ENCODE measurements at regions not wholly inside any gene's neighbourhood (a gene's known extent, or its start where the extent isn't known, plus 50 kb on each side); places are given as distances from the start of the nearest gene placed in this dataset.

GRCh38 chr20:12019715-12020114 is 102.0 kb downstream of the BTBD3 start:
- H3K27me3 ChIP-seq (ENCODE audit: control insufficient read depth in 2 of 2, insufficient read depth in 2 of 2, low read length in 2 of 2) = no peaks in the 10 kb centered on the region
- Mint-ChIP-seq H3K36me3 (peaks cover 0 to 4% (median 0%) of the 10 kb centered on the region in 5 donors), H3K9me3 (peaks cover 0 to 9% (median 0%) of the 10 kb centered on the region in 11 donors), H3K4me1 (peaks cover 0 to 2% (median 0%) of the 10 kb centered on the region in 7 donors), H3K4me3 (no peak overlapping the region), H3K27me3 (peaks cover 0 to 23% (median 8%) of the 10 kb centered on the region in 5 donors), H3K27ac (no peak overlapping the region)
- no peak overlapping the region for H3K4me3 ChIP-seq (ENCODE audit: low read length)
- ATAC-seq (no peak), DNase-seq (no peak)
- intact Hi-C loops (cut with micrococcal nuclease) = no loop called here
- H3K27ac ChIP-seq (ENCODE audit: low read depth, low read length) = no peak overlapping the region
- ChIA-PET POLR2A (no interaction called here), CTCF (no interaction called here)
- H3K36me3 ChIP-seq (ENCODE audit: control insufficient read depth in 2 of 3, insufficient read depth in 3 of 3, low read length in 3 of 3) = no peaks in the 10 kb centered on the region
- H3K9me3 ChIP-seq (ENCODE audit: control insufficient read depth in 2 of 3, low read length in 3 of 3) = no peaks in the 10 kb centered on the region
- no peaks in the 10 kb centered on the region for H3K4me1 ChIP-seq (ENCODE audit: control insufficient read depth in 2 of 2, insufficient read depth in 2 of 2, low read length in 2 of 2)

GRCh38 chr20:12020846-12021245 is 103.2 kb downstream of the BTBD3 start:
- ChIA-PET POLR2A (no interaction called here), CTCF (no interaction called here)
- H3K9me3 Mint-ChIP-seq = peaks cover 0 to 9% (median 0%) of the 10 kb centered on the region in 11 donors
- H3K27me3 ChIP-seq (ENCODE audit: control insufficient read depth in 2 of 2, insufficient read depth in 2 of 2, low read length in 2 of 2) = no peaks in the 10 kb centered on the region
- ATAC-seq = no peak
- H3K4me3 Mint-ChIP-seq = no peak overlapping the region
- peaks cover 0 to 4% (median 0%) of the 10 kb centered on the region in 5 donors for H3K36me3 Mint-ChIP-seq
- no peak for DNase-seq
- no peaks in the 10 kb centered on the region for H3K9me3 ChIP-seq (ENCODE audit: control insufficient read depth in 2 of 3, low read length in 3 of 3)
- H3K36me3 ChIP-seq (ENCODE audit: control insufficient read depth in 2 of 3, insufficient read depth in 3 of 3, low read length in 3 of 3) = no peaks in the 10 kb centered on the region
- peaks cover 0 to 2% (median 0%) of the 10 kb centered on the region in 7 donors for H3K4me1 Mint-ChIP-seq
- H3K4me3 ChIP-seq (ENCODE audit: low read length) = no peak overlapping the region
- H3K4me1 ChIP-seq (ENCODE audit: control insufficient read depth in 2 of 2, insufficient read depth in 2 of 2, low read length in 2 of 2) = no peaks in the 10 kb centered on the region
- H3K27me3 Mint-ChIP-seq = peaks cover 0 to 25% (median 11%) of the 10 kb centered on the region in 5 donors
- H3K27ac Mint-ChIP-seq = no peak overlapping the region
- intact Hi-C loops (cut with micrococcal nuclease) = no loop called here
- no peak overlapping the region for H3K27ac ChIP-seq (ENCODE audit: low read depth, low read length)

- ChIA-PET CTCF (no interaction called here), POLR2A (no interaction called here)
- no peaks in the 10 kb centered on the region for H3K27me3 ChIP-seq (ENCODE audit: control insufficient read depth in 2 of 2, insufficient read depth in 2 of 2, low read length in 2 of 2)
- Mint-ChIP-seq H3K36me3 (peaks cover 0 to 4% (median 0%) of the 10 kb centered on the region in 5 donors), H3K27ac (no peak overlapping the region), H3K4me1 (peaks cover 0 to 2% (median 0%) of the 10 kb centered on the region in 7 donors), H3K4me3 (no peak overlapping the region), H3K27me3 (peaks cover 0 to 25% (median 9%) of the 10 kb centered on the region in 5 donors), H3K9me3 (peaks cover 0 to 9% (median 2%) of the 10 kb centered on the region in 11 donors)
- H3K4me3 ChIP-seq (ENCODE audit: low read length) = no peak overlapping the region
- no peak for DNase-seq
- H3K9me3 ChIP-seq (ENCODE audit: control insufficient read depth in 2 of 3, low read length in 3 of 3) = no peaks in the 10 kb centered on the region
- no peak overlapping the region for H3K27ac ChIP-seq (ENCODE audit: low read depth, low read length)
- H3K36me3 ChIP-seq (ENCODE audit: control insufficient read depth in 2 of 3, insufficient read depth in 3 of 3, low read length in 3 of 3) = no peaks in the 10 kb centered on the region
- H3K4me1 ChIP-seq (ENCODE audit: control insufficient read depth in 2 of 2, insufficient read depth in 2 of 2, low read length in 2 of 2) = no peaks in the 10 kb centered on the region
- ATAC-seq = no peak
- intact Hi-C loops (cut with micrococcal nuclease) = no loop called here
Observed at GRCh38 chr20:12022126-12022525, 104.4 kb downstream of the BTBD3 start.

DNA sequence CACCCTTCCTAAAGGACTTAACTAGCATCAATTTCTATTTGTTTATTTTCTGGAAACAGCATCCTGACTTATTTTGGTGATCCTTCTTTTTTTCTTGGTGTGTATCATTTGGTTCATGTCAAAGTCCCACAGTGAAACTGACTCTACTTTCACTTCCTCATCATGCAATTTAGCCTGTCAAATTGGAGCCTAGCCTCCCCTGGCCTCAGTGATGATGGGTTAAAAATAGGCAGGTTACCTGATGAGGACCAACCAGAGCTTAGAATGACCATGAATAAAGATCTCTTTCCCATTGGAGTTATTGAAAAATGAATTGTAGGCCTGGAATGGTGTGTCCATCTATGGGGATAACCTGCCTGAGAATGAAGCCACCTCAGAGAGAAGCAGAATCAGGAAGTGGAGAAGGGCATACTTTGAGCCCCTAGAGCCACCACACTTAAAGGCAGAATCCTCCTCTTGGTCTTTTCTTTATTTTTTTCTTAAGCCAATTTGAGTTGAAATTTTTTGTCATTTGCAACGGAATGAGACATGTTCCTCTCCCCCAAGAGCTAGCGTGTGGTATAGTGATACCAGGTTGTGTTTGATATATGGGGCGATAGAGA is 105.6 kb downstream of the BTBD3 start:
- ChIA-PET CTCF (no interaction called here), POLR2A (interaction anchor here (0.6 kb wide), 1 partner anchor 327 kb away, joined by 3 read pairs; no protein-coding TSS in a partner anchor)
- H3K4me3 ChIP-seq (ENCODE audit: low read length) = no peak overlapping the region
- H3K27me3 Mint-ChIP-seq = peaks cover 0 to 19% (median 5%) of the 10 kb centered on the region in 5 donors
- no peak overlapping the region for H3K27ac ChIP-seq (ENCODE audit: low read depth, low read length)
- no peak overlapping the region for H3K4me3 Mint-ChIP-seq
- H3K27ac Mint-ChIP-seq = no peak overlapping the region
- H3K9me3 ChIP-seq (ENCODE audit: control insufficient read depth in 2 of 3, low read length in 3 of 3) = no peaks in the 10 kb centered on the region
- H3K4me1 ChIP-seq (ENCODE audit: control insufficient read depth in 2 of 2, insufficient read depth in 2 of 2, low read length in 2 of 2) = no peaks in the 10 kb centered on the region
- H3K36me3 ChIP-seq (ENCODE audit: control insufficient read depth in 2 of 3, insufficient read depth in 3 of 3, low read length in 3 of 3) = no peaks in the 10 kb centered on the region
- peaks cover 0 to 4% (median 0%) of the 10 kb centered on the region in 5 donors for H3K36me3 Mint-ChIP-seq
- H3K27me3 ChIP-seq (ENCODE audit: control insufficient read depth in 2 of 2, insufficient read depth in 2 of 2, low read length in 2 of 2) = no peaks in the 10 kb centered on the region
- H3K4me1 Mint-ChIP-seq = peaks cover 0 to 2% (median 0%) of the 10 kb centered on the region in 7 donors
- ATAC-seq (no peak), DNase-seq (no peak)
- intact Hi-C loops (cut with micrococcal nuclease) = no loop called here
- H3K9me3 Mint-ChIP-seq = peaks cover 0 to 9% (median 2%) of the 10 kb centered on the region in 11 donors

GRCh38 chr20:12028771-12029170 is 111.1 kb downstream of the BTBD3 start:
- Histone ChIP-seq H3K4me1 (ENCODE audit: control insufficient read depth in 2 of 2, insufficient read depth in 2 of 2, low read length in 2 of 2) (no peaks in the 10 kb centered on the region), H3K4me3 (ENCODE audit: low read length) (no peak overlapping the region), H3K36me3 (ENCODE audit: control insufficient read depth in 2 of 3, insufficient read depth in 3 of 3, low read length in 3 of 3) (no peaks in the 10 kb centered on the region), H3K27ac (ENCODE audit: low read depth, low read length) (no peak overlapping the region), H3K9me3 (ENCODE audit: control insufficient read depth in 2 of 3, low read length in 3 of 3) (no peaks in the 10 kb centered on the region), H3K27me3 (ENCODE audit: control insufficient read depth in 2 of 2, insufficient read depth in 2 of 2, low read length in 2 of 2) (no peaks in the 10 kb centered on the region)
- ChIA-PET POLR2A (no interaction called here), CTCF (no interaction called here)
- Mint-ChIP-seq H3K4me3 (no peak overlapping the region), H3K4me1 (no peaks in the 10 kb centered on the region), H3K27me3 (peaks cover 0 to 19% (median 5%) of the 10 kb centered on the region in 5 donors), H3K27ac (no peak overlapping the region), H3K9me3 (peaks cover 0 to 7% (median 4%) of the 10 kb centered on the region in 11 donors), H3K36me3 (peaks cover 0 to 2% (median 0%) of the 10 kb centered on the region in 5 donors)
- intact Hi-C loops (cut with micrococcal nuclease) = loop anchor here in 1 of 2 donors (5.0 kb wide), 1 partner anchor 324 kb away; no protein-coding TSS in a partner anchor
- DNase-seq (no peak), ATAC-seq (no peak)

DNA sequence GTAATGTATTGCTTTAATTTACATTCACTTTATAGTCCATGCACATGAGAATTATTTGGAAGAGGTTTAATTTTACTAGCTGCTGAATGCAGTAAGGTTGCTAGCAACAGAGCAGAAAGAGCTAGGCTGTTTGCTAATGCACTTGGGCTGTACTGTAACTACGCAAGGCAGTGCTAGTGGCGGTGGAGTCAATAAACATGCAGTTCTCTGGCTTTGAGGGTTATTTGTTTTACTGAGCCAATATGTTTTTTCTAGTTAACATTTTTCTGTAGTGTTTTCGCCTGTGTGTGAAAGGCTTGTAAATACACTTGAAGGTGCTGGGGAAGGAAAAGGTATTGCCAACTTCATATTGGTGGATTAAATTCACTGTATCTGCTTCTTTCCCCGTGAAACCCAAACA is 112.8 kb downstream of the BTBD3 start:
- ATAC-seq = no peak

GRCh38 chr20:12036142-12036541 is 118.4 kb downstream of the BTBD3 start:
- no peak overlapping the region for H3K27ac Mint-ChIP-seq

More for the DNA sequence above, 112.8 kb downstream of the BTBD3 start:
- peaks cover 0 to 10% (median 4%) of the 10 kb centered on the region in 5 donors for H3K27me3 Mint-ChIP-seq
- Histone ChIP-seq H3K9me3 (ENCODE audit: control insufficient read depth in 2 of 3, low read length in 3 of 3) (no peaks in the 10 kb centered on the region), H3K36me3 (ENCODE audit: control insufficient read depth in 2 of 3, insufficient read depth in 3 of 3, low read length in 3 of 3) (no peaks in the 10 kb centered on the region), H3K4me1 (ENCODE audit: control insufficient read depth in 2 of 2, insufficient read depth in 2 of 2, low read length in 2 of 2) (no peaks in the 10 kb centered on the region), H3K27ac (ENCODE audit: low read depth, low read length) (no peak overlapping the region), H3K27me3 (ENCODE audit: control insufficient read depth in 2 of 2, insufficient read depth in 2 of 2, low read length in 2 of 2) (no peaks in the 10 kb centered on the region), H3K4me3 (ENCODE audit: low read length) (no peak overlapping the region)
- no peak overlapping the region for H3K27ac Mint-ChIP-seq
- H3K9me3 Mint-ChIP-seq = peaks cover 0 to 7% (median 2%) of the 10 kb centered on the region in 11 donors
- H3K4me1 Mint-ChIP-seq = no peaks in the 10 kb centered on the region
- DNase-seq = no peak
- peaks cover 0 to 2% (median 0%) of the 10 kb centered on the region in 5 donors for H3K36me3 Mint-ChIP-seq
- POLR2A ChIA-PET = no interaction called here
- no peak overlapping the region for H3K4me3 Mint-ChIP-seq
- intact Hi-C loops (cut with micrococcal nuclease) = no loop called here
- CTCF ChIA-PET = no interaction called here

More at GRCh38 chr20:12036142-12036541, 118.4 kb downstream of the BTBD3 start:
- ChIA-PET CTCF (no interaction called here), POLR2A (no interaction called here)
- Histone ChIP-seq H3K4me3 (ENCODE audit: low read length) (no peak overlapping the region), H3K27me3 (ENCODE audit: control insufficient read depth in 2 of 2, insufficient read depth in 2 of 2, low read length in 2 of 2) (no peaks in the 10 kb centered on the region), H3K36me3 (ENCODE audit: control insufficient read depth in 2 of 3, insufficient read depth in 3 of 3, low read length in 3 of 3) (no peaks in the 10 kb centered on the region), H3K27ac (ENCODE audit: low read depth, low read length) (no peak overlapping the region), H3K9me3 (ENCODE audit: control insufficient read depth in 2 of 3, low read length in 3 of 3) (no peaks in the 10 kb centered on the region), H3K4me1 (ENCODE audit: control insufficient read depth in 2 of 2, insufficient read depth in 2 of 2, low read length in 2 of 2) (no peaks in the 10 kb centered on the region)
- no peaks in the 10 kb centered on the region for H3K4me1 Mint-ChIP-seq
- peaks cover 0 to 10% (median 0%) of the 10 kb centered on the region in 5 donors for H3K27me3 Mint-ChIP-seq
- intact Hi-C loops (cut with micrococcal nuclease) = no loop called here
- H3K36me3 Mint-ChIP-seq = no peaks in the 10 kb centered on the region
- peaks cover 0 to 7% (median 0%) of the 10 kb centered on the region in 11 donors for H3K9me3 Mint-ChIP-seq
- DNase-seq = no peak
- no peak overlapping the region for H3K4me3 Mint-ChIP-seq
- ATAC-seq = no peak

Measured in naive thymus-derived CD4-positive, alpha-beta T cell (primary cell).